Embryonic facial prominence (tissue), 1 donor: ENCODE measurements at regions not wholly inside any gene's neighbourhood (a gene's known extent, or its start where the extent isn't known, plus 50 kb on each side); places are given as distances from the start of the nearest gene placed in this dataset.
"Not testable (repeated sequence)": the region's sequence is repeated elsewhere in the genome, so short reads cannot be mapped to it uniquely, and the experiment has no call there.

Experiments
- DNase-seq: peaks from one replicate; pipeline ENCODE4 v3.0.0-alpha.2; 2016; ENCODE audit errors: extremely low spot score

- no peak for DNase-seq
Measured at GRCh38 chrX:4690521-4690920, 977.1 kb upstream of the PRKX start.

- DNase-seq = no peak
Measured at GRCh38 chrX:4682636-4683035, 969.2 kb upstream of the PRKX start.

GRCh38 chrX:4675686-4676300 is 962.3 kb upstream of the PRKX start:
- DNase-seq = no peak

GRCh38 chrX:4674028-4674782 is 960.8 kb upstream of the PRKX start:
- DNase-seq = no peak

- no peak for DNase-seq
Measured at GRCh38 chrX:4671344-4671743, 957.9 kb upstream of the PRKX start.

- no peak for DNase-seq
Measured at GRCh38 chrX:4670606-4671005, 957.2 kb upstream of the PRKX start.

GRCh38 chrX:4668802-4669536 is 955.5 kb upstream of the PRKX start:
- no peak for DNase-seq

- no peak for DNase-seq
Measured at GRCh38 chrX:4663085-4663484, 949.6 kb upstream of the PRKX start.

GRCh38 chrX:4661771-4662170 is 948.3 kb upstream of the PRKX start:
- DNase-seq = no peak

GRCh38 chrX:4656419-4656818 is 943.0 kb upstream of the PRKX start:
- no peak for DNase-seq

GRCh38 chrX:4655743-4656142 is 942.3 kb upstream of the PRKX start:
- DNase-seq = no peak

GRCh38 chrX:4642114-4642513 is 928.7 kb upstream of the PRKX start:
- no peak for DNase-seq

GRCh38 chrX:4638036-4638435 is 924.6 kb upstream of the PRKX start:
- DNase-seq = no peak

GRCh38 chrX:4627414-4627813 is 914.0 kb upstream of the PRKX start:
- DNase-seq = no peak

GRCh38 chrX:4622486-4623167 is 909.2 kb upstream of the PRKX start:
- no peak for DNase-seq

GRCh38 chrX:4613651-4614050 is 900.2 kb upstream of the PRKX start:
- DNase-seq = not testable (repeated sequence)

- DNase-seq = no peak
Measured at GRCh38 chrX:4588893-4589292, 875.4 kb upstream of the PRKX start.

- DNase-seq = no peak
Measured at GRCh38 chrX:4588466-4588865, 875.0 kb upstream of the PRKX start.

GRCh38 chrX:4588056-4588455 is 874.6 kb upstream of the PRKX start:
- DNase-seq = no peak

- DNase-seq = no peak
Measured at GRCh38 chrX:4579999-4580398, 866.5 kb upstream of the PRKX start.

- DNase-seq = no peak
Measured at GRCh38 chrX:4579480-4579879, 866.0 kb upstream of the PRKX start.

- DNase-seq = no peak
Measured at GRCh38 chrX:4572691-4573090, 859.2 kb upstream of the PRKX start.
